Keratinocyte (primary cell): ENCODE measurements at regions not wholly inside any gene's neighbourhood (a gene's known extent, or its start where the extent isn't known, plus 50 kb on each side); places are given as distances from the start of the nearest gene placed in this dataset.

Source experiments
- DNase-seq: peaks from one replicate; pipeline ENCODE4 v3.0.0-alpha.2; 2011; ENCODE audit warnings: low read depth, missing footprints, low spot score
- FAIRE-seq: peaks from 2 replicates; lab custom pipeline; 2011; peaks lifted over from hg19 to GRCh38; lab: Jason Lieb, UNC
- H2AFZ ChIP-seq: 2 replicates; pipeline ENCODE4 v1.6.0; 2012; ENCODE audit warnings: low read length, control low read depth, inconsistent platforms; ENCODE audit not compliant: control insufficient read depth
- H3K27ac ChIP-seq: 2 replicates; pipeline ENCODE4 v1.5.1; 2011; ENCODE audit warnings: low read length; ENCODE audit not compliant: control insufficient read depth, insufficient read depth
- H3K27me3 ChIP-seq: 3 replicates; pipeline ENCODE4 v1.6.0; 2011; ENCODE audit warnings: low read length; ENCODE audit not compliant: control insufficient read depth, insufficient read depth; ENCODE audit errors: extremely low read depth
- H3K36me3 ChIP-seq, 2 experiments: 2 replicates in 1 of 2; 3 replicates in 1 of 2; pipeline ENCODE4 v1.5.1; 2011; ENCODE audit warnings: low read length in 2 of 2, mild to moderate bottlenecking in 1 of 2; ENCODE audit not compliant: control insufficient read depth in 2 of 2, insufficient read depth in 2 of 2; ENCODE audit errors: extremely low read depth in 1 of 2
- H3K4me1 ChIP-seq: 3 replicates; pipeline ENCODE4 v1.5.1; 2011; ENCODE audit warnings: low read length; ENCODE audit not compliant: control insufficient read depth, insufficient read depth; ENCODE audit errors: extremely low read depth
- H3K4me2 ChIP-seq: 3 replicates; pipeline ENCODE4 v1.6.0; 2011; ENCODE audit warnings: low read depth, low read length; ENCODE audit not compliant: control insufficient read depth, insufficient read depth; ENCODE audit errors: extremely low read depth
- H3K4me3 ChIP-seq, 3 experiments: fragments of 200-600 bp in 1 of 3; sonication (generic) in 1 of 3; 2 replicates in 2 of 3; 3 replicates in 1 of 3; pipeline ENCODE4 v1.5.1; 2011 to 2016; ENCODE audit warnings: low read length in 3 of 3, mild to moderate bottlenecking in 3 of 3, control low read depth in 2 of 3, inconsistent platforms in 1 of 3, low read depth in 1 of 3, mixed read lengths in 1 of 3, mixed run types in 1 of 3, moderate library complexity in 1 of 3; ENCODE audit not compliant: control insufficient read depth in 2 of 3, insufficient read depth in 2 of 3; ENCODE audit errors: extremely low read depth in 1 of 3
- H3K79me2 ChIP-seq: 2 replicates; pipeline ENCODE4 v1.6.0; 2012; ENCODE audit warnings: low read length; ENCODE audit not compliant: control insufficient read depth, insufficient read depth
- H3K9ac ChIP-seq: 3 replicates; pipeline ENCODE4 v1.6.0; 2011; ENCODE audit warnings: low read length; ENCODE audit not compliant: control insufficient read depth, insufficient read depth; ENCODE audit errors: extremely low read depth
- H3K9me1 ChIP-seq: 3 replicates; pipeline ENCODE4 v1.6.0; 2011; ENCODE audit warnings: low read length; ENCODE audit not compliant: control insufficient read depth, insufficient read depth; ENCODE audit errors: extremely low read depth
- H3K9me3 ChIP-seq: 2 replicates; pipeline ENCODE4 v1.5.1; 2012; ENCODE audit warnings: low read depth, low read length; ENCODE audit not compliant: control insufficient read depth
- H4K20me1 ChIP-seq: 3 replicates; pipeline ENCODE4 v1.6.0; 2011; ENCODE audit warnings: low read length; ENCODE audit not compliant: control insufficient read depth, insufficient read depth; ENCODE audit errors: extremely low read depth
- EZH2 ChIP-seq: IDR thresholded peaks from one replicate; pipeline ENCODE4 v1.6.1; 2012; ENCODE audit warnings: inconsistent platforms, mild to moderate bottlenecking, low read length, moderate library complexity
- dilution Hi-C: fragments of 300-500 bp; cut with MboI; formaldehyde crosslinking; loops from one replicate; pipeline ENCODE4 v1.7.0; 2020; ENCODE audit warnings: low sequenced_read_pairs; ENCODE audit not compliant: extremely low pct_ligation_motif_present
- TF ChIP-seq, protein P1 (sequence below), 3 experiments: IDR thresholded peaks in 1 of 3; conservative IDR thresholded peaks in 1 of 3; optimal IDR thresholded peaks in 1 of 3; 2 replicates in 2 of 3; 3 replicates in 1 of 3; pipeline versions ENCODE3 to v1.5.1; 2011; ENCODE audit warnings: low read length in 3 of 3, mild to moderate bottlenecking in 3 of 3, moderate library complexity in 2 of 3, control low read depth in 1 of 3, inconsistent platforms in 1 of 3; ENCODE audit not compliant: insufficient read depth in 2 of 3; ENCODE audit errors: extremely low read depth in 1 of 3

DNA sequence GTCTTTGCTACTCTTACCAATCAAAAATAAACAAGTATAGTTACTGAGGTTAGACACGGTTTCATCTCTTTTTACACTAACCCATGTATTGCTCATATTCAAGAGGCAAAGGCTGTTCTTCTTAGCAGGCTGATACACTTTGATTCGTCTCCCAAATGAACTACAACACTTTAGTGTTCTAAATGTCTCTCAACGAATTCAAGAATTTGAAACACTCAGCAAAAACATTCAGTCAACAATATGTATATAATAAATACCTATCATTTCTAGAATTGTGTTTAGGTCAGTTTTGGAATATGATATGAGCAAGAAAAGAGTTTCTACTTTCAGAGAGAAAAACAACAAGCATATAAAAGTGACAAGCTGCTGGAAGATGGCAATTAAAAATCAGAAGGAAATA is 669.6 kb upstream of the DPPA4 start:
- Histone ChIP-seq H3K79me2 (no peaks in the 10 kb centered on the region), H3K4me2 (no peak overlapping the region), H3K36me3 (no peaks in the 10 kb centered on the region), H3K9ac (no peak overlapping the region), H2AFZ (no peak overlapping the region), H3K4me1 (no peaks in the 10 kb centered on the region), H4K20me1 (no peaks in the 10 kb centered on the region), H3K9me3 (no peaks in the 10 kb centered on the region), H3K4me3 (no peak overlapping the region), H3K27me3 (no peaks in the 10 kb centered on the region), H3K9me1 (no peaks in the 10 kb centered on the region), H3K27ac (no peak overlapping the region)
- FAIRE-seq (no peak), DNase-seq (no peak)
- dilution Hi-C loops: no loop called here
- TF ChIP-seq EZH2: no peak
- TF ChIP-seq, protein P1, sequence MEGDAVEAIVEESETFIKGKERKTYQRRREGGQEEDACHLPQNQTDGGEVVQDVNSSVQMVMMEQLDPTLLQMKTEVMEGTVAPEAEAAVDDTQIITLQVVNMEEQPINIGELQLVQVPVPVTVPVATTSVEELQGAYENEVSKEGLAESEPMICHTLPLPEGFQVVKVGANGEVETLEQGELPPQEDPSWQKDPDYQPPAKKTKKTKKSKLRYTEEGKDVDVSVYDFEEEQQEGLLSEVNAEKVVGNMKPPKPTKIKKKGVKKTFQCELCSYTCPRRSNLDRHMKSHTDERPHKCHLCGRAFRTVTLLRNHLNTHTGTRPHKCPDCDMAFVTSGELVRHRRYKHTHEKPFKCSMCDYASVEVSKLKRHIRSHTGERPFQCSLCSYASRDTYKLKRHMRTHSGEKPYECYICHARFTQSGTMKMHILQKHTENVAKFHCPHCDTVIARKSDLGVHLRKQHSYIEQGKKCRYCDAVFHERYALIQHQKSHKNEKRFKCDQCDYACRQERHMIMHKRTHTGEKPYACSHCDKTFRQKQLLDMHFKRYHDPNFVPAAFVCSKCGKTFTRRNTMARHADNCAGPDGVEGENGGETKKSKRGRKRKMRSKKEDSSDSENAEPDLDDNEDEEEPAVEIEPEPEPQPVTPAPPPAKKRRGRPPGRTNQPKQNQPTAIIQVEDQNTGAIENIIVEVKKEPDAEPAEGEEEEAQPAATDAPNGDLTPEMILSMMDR (optimal IDR thresholded peaks at IDR 0.05 in 1 of 3, IDR thresholded peaks at IDR 0.05 in 1 of 3, conservative IDR thresholded peaks at IDR 0.05 in 1 of 3; ENCODE audit: extremely low read depth in 1 of 3, insufficient read depth in 2 of 3, low read length in 3 of 3): no peak

DNA sequence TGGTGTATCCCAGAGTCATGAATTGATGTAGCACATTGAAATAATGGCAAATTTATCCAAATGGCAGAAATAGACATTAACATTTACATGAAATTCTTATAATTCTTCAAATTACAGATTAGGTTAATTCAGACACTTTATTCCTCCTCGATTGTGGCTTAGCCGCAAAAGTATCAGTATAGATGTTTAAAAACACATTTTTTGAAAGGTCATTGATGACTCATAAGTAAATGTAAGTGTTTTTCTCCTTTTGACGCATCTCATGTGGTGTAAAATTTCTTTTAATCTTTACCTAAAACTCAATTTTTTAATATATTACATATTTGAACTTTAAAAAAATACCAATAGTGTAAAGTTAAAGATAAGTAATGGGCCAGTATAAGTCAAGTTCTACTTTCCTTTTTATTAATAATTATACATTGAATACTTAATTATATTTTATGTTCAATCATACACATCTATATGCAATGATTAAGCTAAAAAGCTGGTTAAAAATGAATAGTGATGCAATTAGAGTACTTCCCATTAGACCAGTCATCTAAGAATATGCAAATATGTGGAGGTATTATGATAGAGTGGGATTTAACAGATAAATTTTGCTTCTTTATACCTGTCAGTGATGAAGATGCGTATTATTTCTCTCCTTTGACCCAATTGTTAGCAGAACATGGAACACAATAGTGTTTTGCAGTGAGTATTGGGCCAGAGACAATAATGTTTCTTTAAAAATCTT is 678.1 kb upstream of the DPPA4 start:
- H3K9me3 ChIP-seq: no peaks in the 10 kb centered on the region
- H4K20me1 ChIP-seq: no peaks in the 10 kb centered on the region
- no peak overlapping the region for H3K9ac ChIP-seq
- H3K36me3 ChIP-seq: no peaks in the 10 kb centered on the region
- dilution Hi-C loops: no loop called here
- H2AFZ ChIP-seq: no peak overlapping the region
- no peaks in the 10 kb centered on the region for H3K27me3 ChIP-seq
- no peaks in the 10 kb centered on the region for H3K79me2 ChIP-seq
- no peaks in the 10 kb centered on the region for H3K9me1 ChIP-seq
- H3K4me1 ChIP-seq: no peaks in the 10 kb centered on the region
- DNase-seq (no peak), FAIRE-seq (no peak)
- no peak for TF ChIP-seq EZH2
- TF ChIP-seq, protein P1 (optimal IDR thresholded peaks at IDR 0.05 in 1 of 3, IDR thresholded peaks at IDR 0.05 in 1 of 3, conservative IDR thresholded peaks at IDR 0.05 in 1 of 3; ENCODE audit: extremely low read depth in 1 of 3, insufficient read depth in 2 of 3, low read length in 3 of 3): no peak
- no peak overlapping the region for H3K4me2 ChIP-seq
- no peak overlapping the region for H3K27ac ChIP-seq
- H3K4me3 ChIP-seq: no peak overlapping the region
